ENCODE measurements at regions not wholly inside any gene's neighbourhood (a gene's known extent, or its start where the extent isn't known, plus 50 kb on each side); places are given as distances from the start of the nearest gene placed in this dataset.

DNA sequence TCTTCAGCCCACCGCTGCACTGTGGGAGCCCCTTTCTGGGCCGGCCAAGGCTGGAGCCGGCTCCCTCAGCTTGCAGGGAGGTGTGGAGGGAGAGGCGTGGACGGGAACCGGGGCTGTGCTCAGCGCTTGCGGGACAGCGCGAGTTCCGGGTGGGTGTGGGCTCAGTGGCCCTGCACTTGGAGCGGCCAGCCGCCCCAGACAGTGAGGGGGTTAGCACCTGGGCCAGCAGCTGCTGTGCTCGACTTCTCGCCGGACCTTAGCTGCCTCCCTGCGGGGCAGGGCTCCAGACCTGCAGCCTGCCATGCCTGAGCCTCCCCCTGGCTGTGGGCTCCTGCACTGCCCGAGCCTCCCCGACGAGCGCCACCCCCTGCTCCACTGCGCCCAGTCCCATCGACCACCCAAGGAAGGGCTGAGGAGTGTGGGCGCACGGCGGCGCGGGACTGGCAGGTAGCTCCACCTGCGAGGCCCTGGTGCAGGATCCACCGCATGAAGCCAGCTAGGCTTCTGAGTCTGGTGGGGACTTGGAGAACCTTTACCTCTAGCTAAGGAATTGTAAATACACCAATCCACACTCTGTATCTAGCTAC, 92.9 kb upstream of the MAST4 start:
- Histone ChIP-seq H3K27me3 (ENCODE audit: control insufficient read depth, low read length) (no peaks in the 10 kb centered on the region), H4K20me1 (ENCODE audit: control insufficient read depth, insufficient read depth, low read depth, low read length) (no peaks in the 10 kb centered on the region), H3F3A (ENCODE audit: control insufficient read depth, insufficient read depth) (no peaks in the 10 kb centered on the region), H3K9me2 (replicated peaks; ENCODE audit: control insufficient read depth, low read length) (no peaks in the 10 kb centered on the region), H3K9me3 (ENCODE audit: control insufficient read depth, insufficient read depth, low read length) (no peaks in the 10 kb centered on the region), H3K4me2 (ENCODE audit: low read length) (no peak overlapping the region), H3K4me1 (ENCODE audit: control insufficient read depth, low read length) (no peaks in the 10 kb centered on the region), H3K4me3 (ENCODE audit: low read length) (no peak overlapping the region), H3K79me2 (ENCODE audit: control insufficient read depth, low read length) (no peaks in the 10 kb centered on the region), H3K36me3 (ENCODE audit: control insufficient read depth, low read length) (no peaks in the 10 kb centered on the region), H3K27ac (ENCODE audit: low read depth, low read length) (no peak overlapping the region)
- no peak for TF ChIP-seq EZH2phosphoT487 (IDR thresholded peaks at IDR 0.05; ENCODE audit: borderline replicate concordance, low read length)
- TF ChIP-seq, protein P1, sequence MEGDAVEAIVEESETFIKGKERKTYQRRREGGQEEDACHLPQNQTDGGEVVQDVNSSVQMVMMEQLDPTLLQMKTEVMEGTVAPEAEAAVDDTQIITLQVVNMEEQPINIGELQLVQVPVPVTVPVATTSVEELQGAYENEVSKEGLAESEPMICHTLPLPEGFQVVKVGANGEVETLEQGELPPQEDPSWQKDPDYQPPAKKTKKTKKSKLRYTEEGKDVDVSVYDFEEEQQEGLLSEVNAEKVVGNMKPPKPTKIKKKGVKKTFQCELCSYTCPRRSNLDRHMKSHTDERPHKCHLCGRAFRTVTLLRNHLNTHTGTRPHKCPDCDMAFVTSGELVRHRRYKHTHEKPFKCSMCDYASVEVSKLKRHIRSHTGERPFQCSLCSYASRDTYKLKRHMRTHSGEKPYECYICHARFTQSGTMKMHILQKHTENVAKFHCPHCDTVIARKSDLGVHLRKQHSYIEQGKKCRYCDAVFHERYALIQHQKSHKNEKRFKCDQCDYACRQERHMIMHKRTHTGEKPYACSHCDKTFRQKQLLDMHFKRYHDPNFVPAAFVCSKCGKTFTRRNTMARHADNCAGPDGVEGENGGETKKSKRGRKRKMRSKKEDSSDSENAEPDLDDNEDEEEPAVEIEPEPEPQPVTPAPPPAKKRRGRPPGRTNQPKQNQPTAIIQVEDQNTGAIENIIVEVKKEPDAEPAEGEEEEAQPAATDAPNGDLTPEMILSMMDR (IDR thresholded peaks at IDR 0.05; ENCODE audit: low read depth, low read length, poor library complexity, severe bottlenecking), result no peak

DNA sequence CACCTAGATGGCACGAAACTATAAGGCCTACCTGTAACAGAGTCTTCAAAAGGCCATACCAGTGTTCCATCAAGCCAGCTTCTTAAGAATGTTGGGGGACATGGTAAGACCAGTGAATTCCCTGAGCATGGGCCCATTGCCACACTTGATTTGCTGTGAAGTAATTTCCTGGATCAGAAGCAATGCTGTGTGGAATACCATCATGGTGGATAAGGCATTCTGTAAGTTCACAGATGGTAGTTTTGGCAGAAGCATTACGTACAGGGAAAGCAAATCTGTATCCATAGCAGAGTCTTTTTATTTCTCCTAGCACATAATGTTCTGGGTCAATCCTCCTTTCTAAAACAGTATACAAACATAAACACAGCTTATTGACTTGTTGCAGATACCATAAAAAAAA, 89.1 kb upstream of the MAST4 start:
- H3K79me2 ChIP-seq (ENCODE audit: control insufficient read depth, low read length), result no peaks in the 10 kb centered on the region
- no peaks in the 10 kb centered on the region for H3K27me3 ChIP-seq (ENCODE audit: control insufficient read depth, low read length)
- H3K27ac ChIP-seq (ENCODE audit: low read depth, low read length), result no peak overlapping the region
- no peak for TF ChIP-seq EZH2phosphoT487 (IDR thresholded peaks at IDR 0.05; ENCODE audit: borderline replicate concordance, low read length)
- TF ChIP-seq, protein P1 (IDR thresholded peaks at IDR 0.05; ENCODE audit: low read depth, low read length, poor library complexity, severe bottlenecking), result no peak
- H3K36me3 ChIP-seq (ENCODE audit: control insufficient read depth, low read length), result no peaks in the 10 kb centered on the region
- no peak overlapping the region for H3K4me2 ChIP-seq (ENCODE audit: low read length)
- H3K4me1 ChIP-seq (ENCODE audit: control insufficient read depth, low read length), result peaks cover 2% of the 10 kb centered on the region
- H3F3A ChIP-seq (ENCODE audit: control insufficient read depth, insufficient read depth), result no peaks in the 10 kb centered on the region
- peaks cover 6% of the 10 kb centered on the region; the same call in 1 of the 2 replicates for H3K9me3 ChIP-seq (ENCODE audit: control insufficient read depth, insufficient read depth, low read length)
- H3K4me3 ChIP-seq (ENCODE audit: low read length), result no peak overlapping the region
- H4K20me1 ChIP-seq (ENCODE audit: control insufficient read depth, insufficient read depth, low read depth, low read length), result no peaks in the 10 kb centered on the region
- no peaks in the 10 kb centered on the region for H3K9me2 ChIP-seq (replicated peaks; ENCODE audit: control insufficient read depth, low read length)

DNA sequence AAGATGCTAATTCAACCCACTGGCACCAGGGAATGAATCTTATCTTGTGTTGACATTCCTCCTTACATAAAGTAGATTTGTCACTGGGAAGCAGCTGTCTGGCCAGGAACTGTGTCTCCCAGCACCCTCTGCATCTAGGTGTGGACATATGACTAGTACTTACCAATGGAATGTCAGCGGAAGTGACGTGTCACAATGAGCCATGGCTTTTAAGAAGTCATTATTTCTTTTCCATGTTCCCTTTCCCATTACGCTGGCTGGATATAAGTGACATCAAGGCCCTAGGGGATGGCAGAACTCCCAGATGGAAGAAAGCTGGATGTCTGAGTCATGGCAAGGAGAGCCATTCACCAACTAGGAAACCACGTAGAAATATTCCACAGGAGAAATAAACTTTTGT, 84.7 kb upstream of the MAST4 start:
- H3K4me1 ChIP-seq (ENCODE audit: control insufficient read depth, low read length), result peaks cover 46% of the 10 kb centered on the region
- H3K36me3 ChIP-seq (ENCODE audit: control insufficient read depth, low read length), result peaks cover 5% of the 10 kb centered on the region; the same call in 1 of the 2 replicates
- no peaks in the 10 kb centered on the region for H3K9me2 ChIP-seq (replicated peaks; ENCODE audit: control insufficient read depth, low read length)
- TF ChIP-seq, protein P1 (IDR thresholded peaks at IDR 0.05; ENCODE audit: low read depth, low read length, poor library complexity, severe bottlenecking), result no peak
- no peak for TF ChIP-seq EZH2phosphoT487 (IDR thresholded peaks at IDR 0.05; ENCODE audit: borderline replicate concordance, low read length)
- no peak overlapping the region for H3K27ac ChIP-seq (ENCODE audit: low read depth, low read length)
- H3K9me3 ChIP-seq (ENCODE audit: control insufficient read depth, insufficient read depth, low read length), result peaks cover 6% of the 10 kb centered on the region; the same call in 1 of the 2 replicates
- H3K79me2 ChIP-seq (ENCODE audit: control insufficient read depth, low read length), result no peaks in the 10 kb centered on the region
- H3K4me3 ChIP-seq (ENCODE audit: low read length), result no peak overlapping the region
- no peaks in the 10 kb centered on the region; the same call in 1 of the 2 replicates for H3F3A ChIP-seq (ENCODE audit: control insufficient read depth, insufficient read depth)
- H3K27me3 ChIP-seq (ENCODE audit: control insufficient read depth, low read length), result no peaks in the 10 kb centered on the region
- no peaks in the 10 kb centered on the region for H4K20me1 ChIP-seq (ENCODE audit: control insufficient read depth, insufficient read depth, low read depth, low read length)
- H3K4me2 ChIP-seq (ENCODE audit: low read length), result no peak overlapping the region

Data from DOHH2 (cell line).